H9 (cell line): ENCODE measurements at regions not wholly inside any gene's neighbourhood (a gene's known extent, or its start where the extent isn't known, plus 50 kb on each side); places are given as distances from the start of the nearest gene placed in this dataset.

ENCODE experiments used
- DNase-seq: peaks from one replicate; pipeline ENCODE4 v3.0.0-alpha.2; 2017
- H2AFZ ChIP-seq: one replicate; pipeline ENCODE4 v1.6.1; 2013; ENCODE audit warnings: mild to moderate bottlenecking, low read length, control low read depth, moderate library complexity
- H2AK5ac ChIP-seq: 2 replicates; pipeline ENCODE4 v1.6.1; 2013; ENCODE audit warnings: low read length, control low read depth, mixed read lengths; ENCODE audit not compliant: insufficient read length
- H2BK120ac ChIP-seq: one replicate; pipeline ENCODE4 v1.6.1; 2013; ENCODE audit warnings: low read depth, mild to moderate bottlenecking, low read length, control low read depth, inconsistent platforms; ENCODE audit not compliant: poor library complexity, severe bottlenecking
- H2BK12ac ChIP-seq: 2 replicates; pipeline ENCODE4 v1.6.1; 2013; ENCODE audit warnings: low read length, control low read depth, mixed read lengths, low read depth; ENCODE audit not compliant: insufficient read length
- H2BK15ac ChIP-seq: 2 replicates; pipeline ENCODE4 v1.6.1; 2013; ENCODE audit warnings: low read depth, low read length, control low read depth
- H2BK20ac ChIP-seq: one replicate; pipeline ENCODE4 v1.6.1; 2013; ENCODE audit warnings: low read depth, mild to moderate bottlenecking, low read length, control low read depth, inconsistent platforms; ENCODE audit not compliant: poor library complexity, severe bottlenecking
- H2BK5ac ChIP-seq: 2 replicates; pipeline ENCODE4 v1.6.1; 2013; ENCODE audit warnings: low read length, control low read depth, mixed read lengths; ENCODE audit not compliant: insufficient read length
- H3K14ac ChIP-seq: 2 replicates; pipeline ENCODE4 v1.6.1; 2013; ENCODE audit warnings: low read length, control low read depth; ENCODE audit not compliant: insufficient read depth
- H3K18ac ChIP-seq: 2 replicates; pipeline ENCODE4 v1.6.1; 2013; ENCODE audit warnings: low read depth, mild to moderate bottlenecking, mixed read lengths, low read length, control low read depth; ENCODE audit not compliant: insufficient read length
- H3K23ac ChIP-seq: 2 replicates; pipeline ENCODE4 v1.6.1; 2013; ENCODE audit warnings: low read length, control low read depth, mixed read lengths, low read depth; ENCODE audit not compliant: insufficient read length
- H3K23me2 ChIP-seq: 2 replicates; pipeline ENCODE4 v1.6.1; 2013; ENCODE audit warnings: low read depth, mild to moderate bottlenecking, mixed read lengths, low read length, control low read depth; ENCODE audit not compliant: insufficient read length, poor library complexity, severe bottlenecking
- H3K27ac ChIP-seq: 2 replicates; pipeline ENCODE4 v1.5.1; 2013; ENCODE audit warnings: low read length, control low read depth, mixed read lengths, low read depth; ENCODE audit not compliant: insufficient read length
- H3K27me3 ChIP-seq: 2 replicates; pipeline ENCODE4 v1.6.1; 2013; ENCODE audit warnings: low read length, control low read depth, inconsistent platforms; ENCODE audit not compliant: insufficient read depth
- H3K4ac ChIP-seq: 2 replicates; pipeline ENCODE4 v1.6.1; 2013; ENCODE audit warnings: low read depth, mild to moderate bottlenecking, control low read depth, inconsistent platforms, low read length, moderate library complexity
- H3K4me1 ChIP-seq: 2 replicates; pipeline ENCODE4 v1.6.1; 2013; ENCODE audit warnings: low read length, control low read depth, inconsistent platforms; ENCODE audit not compliant: insufficient read depth
- H3K4me2 ChIP-seq: 2 replicates; pipeline ENCODE4 v1.6.1; 2013; ENCODE audit warnings: low read length, control low read depth, mixed read lengths; ENCODE audit not compliant: insufficient read length, insufficient read depth
- H3K56ac ChIP-seq: 2 replicates; pipeline ENCODE4 v1.6.1; 2013; ENCODE audit warnings: low read depth, mild to moderate bottlenecking, mixed read lengths, low read length, control low read depth; ENCODE audit not compliant: insufficient read length
- H3K79me1 ChIP-seq: 2 replicates; pipeline ENCODE4 v1.6.1; 2013; ENCODE audit warnings: low read depth, mild to moderate bottlenecking, moderate library complexity, low read length, control low read depth, inconsistent platforms; ENCODE audit not compliant: insufficient read depth, poor library complexity, severe bottlenecking
- H3K79me2 ChIP-seq: 2 replicates; pipeline ENCODE4 v1.6.1; 2013; ENCODE audit warnings: low read length, control low read depth, inconsistent platforms; ENCODE audit not compliant: insufficient read depth
- H3K9ac ChIP-seq: 2 replicates; pipeline ENCODE4 v1.6.1; 2013; ENCODE audit warnings: low read length, control low read depth, mixed read lengths; ENCODE audit not compliant: insufficient read length; ENCODE audit errors: extremely low read depth
- H3K9me3 ChIP-seq: one replicate; pipeline ENCODE4 v1.6.1; 2013; ENCODE audit warnings: low read depth, low read length, inconsistent platforms; ENCODE audit not compliant: control insufficient read depth
- H3T11ph ChIP-seq: one replicate; pipeline ENCODE4 v1.6.1; 2013; ENCODE audit warnings: mild to moderate bottlenecking, low read length, control low read depth, inconsistent platforms
- H4K20me1 ChIP-seq: one replicate; pipeline ENCODE4 v1.6.1; 2013; ENCODE audit not compliant: control insufficient read depth, insufficient read length, insufficient read depth
- H4K5ac ChIP-seq: 2 replicates; pipeline ENCODE4 v1.6.1; 2013; ENCODE audit warnings: low read depth, mild to moderate bottlenecking, mixed read lengths, low read length, control low read depth; ENCODE audit not compliant: insufficient read length
- H4K8ac ChIP-seq: replicated peaks from 2 replicates; pipeline ENCODE4 v1.6.1; 2013; ENCODE audit warnings: low read length, control low read depth, mixed read lengths, low read depth; ENCODE audit not compliant: insufficient read length
- H4K91ac ChIP-seq: 2 replicates; pipeline ENCODE4 v1.6.1; 2013; ENCODE audit warnings: low read depth, mild to moderate bottlenecking, moderate library complexity, mixed read lengths, low read length, control low read depth; ENCODE audit not compliant: insufficient read length
- H3K27ac Mint-ChIP-seq, 3 experiments: 2 replicates in 2 of 3; 3 replicates in 1 of 3; pipeline ENCODE4 v1.8.0; 2020 to 2021; ENCODE audit warnings: mixed read lengths in 3 of 3, mild to moderate bottlenecking in 1 of 3, moderate library complexity in 1 of 3
- H3K27me3 Mint-ChIP-seq: 2 replicates; pipeline ENCODE4 v1.8.0; 2021; ENCODE audit warnings: low read depth, mild to moderate bottlenecking, moderate library complexity, mixed read lengths
- H3K36me3 Mint-ChIP-seq, 3 experiments: 2 replicates in 2 of 3; 3 replicates in 1 of 3; pipeline ENCODE4 v1.8.0; 2020 to 2021; ENCODE audit warnings: low read depth in 3 of 3, mixed read lengths in 3 of 3; ENCODE audit not compliant: insufficient read depth in 1 of 3
- H3K4me1 Mint-ChIP-seq, 2 experiments: 2 replicates each; pipeline ENCODE4 v1.8.0; 2020; ENCODE audit warnings: mixed read lengths in 2 of 2
- H3K4me3 Mint-ChIP-seq, 2 experiments: 2 replicates in 1 of 2; 3 replicates in 1 of 2; pipeline ENCODE4 v1.8.0; 2020 to 2021; ENCODE audit warnings: mild to moderate bottlenecking in 2 of 2, mixed read lengths in 2 of 2, moderate library complexity in 1 of 2
- H3K9me3 Mint-ChIP-seq, 2 experiments: 2 replicates in 1 of 2; 3 replicates in 1 of 2; pipeline ENCODE4 v1.8.0; 2020; ENCODE audit warnings: mild to moderate bottlenecking in 2 of 2, mixed read lengths in 2 of 2, moderate library complexity in 1 of 2
- WGBS: extraction: QIAGEN DNeasy Blood & Tissue Kit; methylation state at CpG from one replicate; pipeline ENCODE4 v1.1.7; 2013; ENCODE audit warnings: missing lambda C conversion rate, low lambda C conversion rate, mixed read lengths; ENCODE audit not compliant: insufficient read length; ENCODE audit errors: extremely low coverage; 5-methylcytosine and 5-hydroxymethylcytosine counted together
- TF ChIP-seq, protein P1 (sequence below): fragments of 200-600 bp; sonication (generic); conservative IDR thresholded peaks from 3 replicates; pipeline ENCODE4 v1.8.0; 2021; ENCODE audit warnings: antibody characterized with exemption, mild to moderate bottlenecking

DNA sequence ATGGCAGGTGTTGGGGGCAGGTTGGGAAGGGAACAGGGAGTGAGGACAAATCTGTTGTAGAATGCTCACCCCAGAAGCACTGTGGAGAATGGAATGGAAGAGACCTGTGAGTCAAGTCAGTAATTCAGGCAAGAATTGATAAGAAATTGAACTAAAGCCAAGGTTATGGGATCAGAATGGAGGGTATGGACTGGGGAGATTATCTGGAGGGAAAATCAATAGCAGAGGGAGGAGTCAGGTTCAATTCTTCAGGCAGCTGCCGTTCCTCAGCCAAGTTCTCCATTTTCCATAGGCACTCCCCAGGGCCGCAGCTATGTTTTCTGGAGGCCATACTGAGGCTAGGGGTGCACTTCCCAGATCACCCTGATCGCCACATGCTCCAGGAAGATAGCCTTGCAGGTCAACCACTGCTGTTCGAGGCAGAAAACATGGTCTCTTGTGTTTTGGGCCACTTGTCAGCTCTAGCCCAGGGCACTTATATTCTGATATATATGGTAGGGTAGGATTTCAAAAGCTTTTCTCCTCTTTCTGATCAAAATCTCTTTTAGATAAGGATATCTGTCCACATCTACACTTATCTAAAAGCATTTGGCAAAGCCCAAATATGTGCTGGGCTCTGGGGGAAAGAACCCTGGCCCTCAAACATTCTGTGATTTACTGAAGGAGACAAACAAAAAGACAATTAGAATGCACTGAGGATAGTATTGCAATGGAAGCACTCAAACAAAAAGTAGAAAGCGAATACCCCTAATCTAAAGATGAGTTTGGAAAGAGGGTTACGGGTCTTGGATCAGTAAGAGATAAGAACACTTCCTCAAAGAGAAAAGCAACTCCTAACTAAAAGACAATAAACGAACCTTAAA, 92.3 kb downstream of the TMEM212 start:
- no peak overlapping the region for H2AK5ac ChIP-seq
- H2BK5ac ChIP-seq: no peak overlapping the region
- H4K20me1 ChIP-seq: no peaks in the 10 kb centered on the region
- no peak overlapping the region for H3T11ph ChIP-seq
- no peaks in the 10 kb centered on the region; a peak in 1 of 7 replicates for H3K36me3 Mint-ChIP-seq
- no peak overlapping the region for H2BK120ac ChIP-seq
- no peak overlapping the region for H3K4ac ChIP-seq
- H2BK20ac ChIP-seq: no peak overlapping the region
- no peak overlapping the region for H2BK15ac ChIP-seq
- H2BK12ac ChIP-seq: no peak overlapping the region
- H3K4me1 Mint-ChIP-seq: peaks cover 10 to 17% of the 10 kb centered on the region in 2 experiments
- H3K9ac ChIP-seq: no peak overlapping the region
- H4K8ac ChIP-seq: no peak overlapping the region
- H3K14ac ChIP-seq: no peak overlapping the region
- no peak for DNase-seq
- TF ChIP-seq, protein P1, sequence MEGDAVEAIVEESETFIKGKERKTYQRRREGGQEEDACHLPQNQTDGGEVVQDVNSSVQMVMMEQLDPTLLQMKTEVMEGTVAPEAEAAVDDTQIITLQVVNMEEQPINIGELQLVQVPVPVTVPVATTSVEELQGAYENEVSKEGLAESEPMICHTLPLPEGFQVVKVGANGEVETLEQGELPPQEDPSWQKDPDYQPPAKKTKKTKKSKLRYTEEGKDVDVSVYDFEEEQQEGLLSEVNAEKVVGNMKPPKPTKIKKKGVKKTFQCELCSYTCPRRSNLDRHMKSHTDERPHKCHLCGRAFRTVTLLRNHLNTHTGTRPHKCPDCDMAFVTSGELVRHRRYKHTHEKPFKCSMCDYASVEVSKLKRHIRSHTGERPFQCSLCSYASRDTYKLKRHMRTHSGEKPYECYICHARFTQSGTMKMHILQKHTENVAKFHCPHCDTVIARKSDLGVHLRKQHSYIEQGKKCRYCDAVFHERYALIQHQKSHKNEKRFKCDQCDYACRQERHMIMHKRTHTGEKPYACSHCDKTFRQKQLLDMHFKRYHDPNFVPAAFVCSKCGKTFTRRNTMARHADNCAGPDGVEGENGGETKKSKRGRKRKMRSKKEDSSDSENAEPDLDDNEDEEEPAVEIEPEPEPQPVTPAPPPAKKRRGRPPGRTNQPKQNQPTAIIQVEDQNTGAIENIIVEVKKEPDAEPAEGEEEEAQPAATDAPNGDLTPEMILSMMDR: no peak
- no peak overlapping the region for H3K23ac ChIP-seq
- no peak overlapping the region for H3K4me3 Mint-ChIP-seq
- H3K79me2 ChIP-seq: 0 out of 2 replicates have a peak, but pooled peaks cover 2% of the 10 kb centered on the region
- no peaks in the 10 kb centered on the region for H3K79me1 ChIP-seq
- no peaks in the 10 kb centered on the region for H3K27me3 Mint-ChIP-seq
- no peak overlapping the region for H4K5ac ChIP-seq
- H3K27ac ChIP-seq: no peak overlapping the region
- WGBS: no CpG with 5 or more reads among the region's 7 CpGs
- no peaks in the 10 kb centered on the region for H3K9me3 Mint-ChIP-seq
- H3K4me1 ChIP-seq: no peaks in the 10 kb centered on the region
- H2AFZ ChIP-seq: no peak overlapping the region
- H3K27ac Mint-ChIP-seq: no peak overlapping the region
- no peak overlapping the region for H4K91ac ChIP-seq
- no peak overlapping the region for H3K4me2 ChIP-seq
- H3K18ac ChIP-seq: no peak overlapping the region
- H3K9me3 ChIP-seq: no peaks in the 10 kb centered on the region
- H3K23me2 ChIP-seq: no peaks in the 10 kb centered on the region
- H3K56ac ChIP-seq: no peak overlapping the region
- H3K27me3 ChIP-seq: no peaks in the 10 kb centered on the region
